Epithelial cell of proximal tubule (primary cell): ENCODE measurements at regions not wholly inside any gene's neighbourhood (a gene's known extent, or its start where the extent isn't known, plus 50 kb on each side); places are given as distances from the start of the nearest gene placed in this dataset.
"Not testable (repeated sequence)": the region's sequence is repeated elsewhere in the genome, so short reads cannot be mapped to it uniquely, and the experiment has no call there.

ENCODE experiments used
- DNase-seq: peaks from one replicate; pipeline ENCODE4 v3.0.0-alpha.2; 2011; ENCODE audit warnings: low read depth
- H3K4me3 ChIP-seq: 2 replicates; pipeline ENCODE4 v1.5.1; 2011; ENCODE audit warnings: low read depth, mild to moderate bottlenecking, low read length
- CTCF ChIP-seq: conservative IDR thresholded peaks from 2 replicates; pipeline ENCODE4 v1.5.1; 2012; ENCODE audit warnings: low read depth, mild to moderate bottlenecking, low read length

- DNase-seq = no peak
- no peak overlapping the region for H3K4me3 ChIP-seq
These were observed 127.6 kb upstream of the NANOS1 start for GRCh38 chr10:118901906-118902305.

GRCh38 chr10:118902656-118903055 lies 126.9 kb upstream of the NANOS1 start:
- not testable (repeated sequence) for DNase-seq, H3K4me3 ChIP-seq

More at GRCh38 chr10:118901906-118902305, 127.6 kb upstream of the NANOS1 start:
- no peak for TF ChIP-seq CTCF

- DNase-seq = no peak
- no peak overlapping the region for H3K4me3 ChIP-seq
- no peak for TF ChIP-seq CTCF
These were observed 126.3 kb upstream of the NANOS1 start for GRCh38 chr10:118903251-118903650.

- TF ChIP-seq CTCF = no peak
- no peak overlapping the region for H3K4me3 ChIP-seq
- DNase-seq = no peak
These were observed 125.8 kb upstream of the NANOS1 start for GRCh38 chr10:118903691-118904090.

GRCh38 chr10:118904286-118904685 lies 125.2 kb upstream of the NANOS1 start:
- TF ChIP-seq CTCF = no peak
- no peak for DNase-seq
- H3K4me3 ChIP-seq = no peak overlapping the region

- H3K4me3 ChIP-seq = no peak overlapping the region
- no peak for DNase-seq
- TF ChIP-seq CTCF = no peak
These were observed 122.5 kb upstream of the NANOS1 start for GRCh38 chr10:118907051-118907450.

- no peak overlapping the region for H3K4me3 ChIP-seq
- no peak for DNase-seq
- TF ChIP-seq CTCF = no peak
These were observed 120.8 kb upstream of the NANOS1 start for GRCh38 chr10:118908557-118909256.
